Smooth muscle cell of the brain vasculature (primary cell): ENCODE measurements at regions not wholly inside any gene's neighbourhood (a gene's known extent, or its start where the extent isn't known, plus 50 kb on each side); places are given as distances from the start of the nearest gene placed in this dataset.
"Not testable (repeated sequence)": the region's sequence is repeated elsewhere in the genome, so short reads cannot be mapped to it uniquely, and the experiment has no call there.

ENCODE experiments used
- DNase-seq: peaks from one replicate; pipeline ENCODE4 v3.0.0-alpha.2; 2012; ENCODE audit warnings: low read depth, low spot score

DNA sequence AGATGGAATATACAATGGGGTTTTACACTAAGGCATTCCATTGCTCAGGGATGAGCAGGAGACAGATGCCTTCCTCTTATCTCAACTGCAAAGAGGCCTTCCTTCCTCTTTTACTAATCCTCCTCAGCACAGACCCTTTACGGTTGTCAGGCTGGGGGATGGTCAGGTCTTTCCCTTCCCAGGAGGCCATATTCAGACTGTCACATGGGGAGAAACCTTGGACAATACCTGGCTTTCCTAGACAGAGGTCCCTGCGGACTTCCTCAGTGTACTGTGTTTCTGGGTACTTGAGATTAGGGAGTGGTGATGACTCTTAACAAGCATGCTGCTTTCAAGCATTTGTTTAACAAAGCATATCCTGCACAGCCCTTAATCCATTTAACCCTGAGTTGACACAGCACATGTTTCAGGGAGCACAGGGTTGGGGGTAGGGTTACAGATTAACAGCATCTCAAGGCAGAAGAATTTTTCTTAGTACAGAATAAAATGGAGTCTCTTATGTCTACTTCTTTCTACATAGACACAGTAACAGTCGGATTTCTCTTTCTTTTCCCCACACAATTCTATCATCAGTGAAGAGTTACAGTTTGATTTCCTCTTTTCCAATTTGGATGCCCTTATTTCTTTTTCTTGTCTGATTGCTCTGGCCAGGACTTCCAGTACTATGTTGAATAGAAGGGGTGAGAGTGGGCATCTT lies 737.1 kb downstream of the TRHDE start:
- DNase-seq = not testable (repeated sequence)

DNA sequence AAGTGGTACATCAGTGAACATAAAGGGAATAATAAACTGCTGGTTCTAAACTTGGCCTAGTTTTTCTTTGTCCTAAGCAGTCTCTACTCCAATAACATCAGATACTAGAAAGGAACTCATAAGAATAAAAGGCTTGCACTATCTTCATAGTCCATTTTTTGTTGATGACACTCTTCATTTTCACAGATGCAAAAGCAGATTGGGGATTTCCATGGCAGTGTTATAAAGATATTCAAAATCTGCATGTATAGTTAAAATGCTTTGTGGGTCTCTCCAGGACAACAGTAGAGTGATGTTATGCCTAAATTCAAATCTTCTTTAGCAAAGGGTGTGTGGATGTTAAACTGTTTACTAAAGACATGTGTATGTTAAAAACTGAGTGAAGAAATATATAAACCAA lies 745.8 kb downstream of the TRHDE start:
- no peak for DNase-seq

DNA sequence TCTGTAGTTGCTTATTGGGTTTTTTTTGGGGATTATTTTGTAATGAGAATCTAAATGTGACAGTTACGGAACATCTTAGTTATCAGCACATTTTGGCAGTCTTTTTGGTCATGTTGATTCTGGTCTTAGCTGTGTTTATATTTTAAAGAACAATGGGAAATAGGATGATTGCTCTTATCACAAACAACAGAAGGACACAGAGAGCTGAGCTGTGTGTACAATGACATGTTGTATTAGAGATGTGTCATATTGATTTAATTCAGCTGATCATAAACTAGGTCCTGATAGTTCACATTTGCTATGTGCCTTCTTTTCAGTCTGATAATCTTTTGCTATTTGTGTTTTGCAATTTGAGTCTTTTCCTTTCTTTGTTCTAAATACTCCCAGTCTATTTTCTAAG lies 781.7 kb downstream of the TRHDE start:
- DNase-seq = no peak

DNA sequence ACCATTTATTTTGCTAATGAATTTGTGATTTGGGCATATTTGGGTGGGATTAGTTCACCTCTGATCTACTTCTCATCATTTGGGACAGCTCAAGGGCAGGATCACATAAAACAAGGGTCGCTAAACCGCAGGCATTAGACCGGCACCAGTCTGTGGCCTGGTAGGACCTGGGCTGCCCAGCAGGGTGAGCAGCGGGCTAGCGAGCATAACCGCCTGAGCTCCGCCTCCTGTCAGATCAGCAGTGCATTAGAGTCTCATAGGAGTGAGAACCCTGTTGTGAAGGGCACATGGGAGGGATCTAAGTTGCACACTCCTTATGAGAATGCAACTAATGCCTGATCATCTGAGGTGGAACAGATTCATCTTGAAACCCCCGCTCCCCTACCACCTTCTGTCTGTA lies 785.3 kb downstream of the TRHDE start:
- no peak for DNase-seq

DNA sequence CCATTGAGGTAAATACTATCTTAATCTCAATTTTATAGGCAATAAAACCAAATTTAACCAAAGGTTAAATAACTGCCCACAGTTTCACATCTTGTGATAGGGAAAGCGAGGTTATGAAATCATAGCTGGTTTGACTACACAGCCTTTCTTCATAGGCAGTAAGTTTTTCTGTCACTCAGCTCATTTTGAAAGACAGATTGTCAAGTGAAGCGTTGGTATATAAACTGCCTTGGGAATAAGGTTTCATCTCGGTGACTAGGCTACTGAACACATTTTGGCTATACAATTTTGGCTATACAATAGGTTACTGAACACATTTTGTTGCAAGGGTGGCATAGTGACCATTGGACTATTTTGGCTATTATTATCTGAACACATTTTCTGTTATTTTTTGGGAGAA lies 793.7 kb downstream of the TRHDE start:
- DNase-seq = no peak

DNA sequence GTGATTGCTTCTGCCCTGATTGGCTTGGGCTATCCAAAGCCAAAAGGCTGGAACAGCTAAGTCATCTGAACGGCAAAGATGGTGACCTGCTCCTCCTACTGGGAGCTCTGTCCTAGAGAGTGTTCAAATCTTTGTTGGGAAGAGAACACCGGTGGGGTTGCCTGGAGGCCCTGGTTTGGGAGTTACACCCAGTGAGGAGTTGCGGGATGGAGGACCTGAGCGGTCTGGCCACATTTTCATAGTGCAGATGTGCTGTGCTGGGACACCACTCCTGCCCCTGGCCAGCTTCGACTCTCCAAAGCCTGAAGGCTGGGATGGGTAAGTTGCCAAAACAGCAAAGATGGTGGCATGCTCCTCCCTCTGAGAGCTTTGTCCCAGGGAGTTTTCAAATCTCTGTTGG lies 795.4 kb downstream of the TRHDE start:
- DNase-seq = no peak

DNA sequence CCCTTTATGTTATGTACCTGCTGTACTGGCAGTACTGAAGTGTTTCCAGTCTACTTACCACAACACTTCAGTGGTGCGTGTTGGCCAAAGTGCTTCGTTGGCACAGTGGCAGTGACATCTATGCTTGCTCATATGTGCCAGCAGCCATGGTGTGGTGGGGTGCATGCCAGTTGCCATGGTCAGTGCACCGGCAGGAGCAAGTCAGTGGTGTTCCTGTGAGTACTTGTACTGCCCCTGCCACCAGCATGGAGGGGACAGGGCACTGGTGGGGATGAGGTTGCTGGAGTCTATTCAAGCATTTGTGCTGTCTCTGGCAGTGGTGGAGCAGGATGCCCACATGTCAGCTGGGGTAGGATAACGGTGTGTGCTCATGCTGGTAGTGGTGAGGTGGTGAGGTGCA lies 800.0 kb downstream of the TRHDE start:
- no peak for DNase-seq

DNA sequence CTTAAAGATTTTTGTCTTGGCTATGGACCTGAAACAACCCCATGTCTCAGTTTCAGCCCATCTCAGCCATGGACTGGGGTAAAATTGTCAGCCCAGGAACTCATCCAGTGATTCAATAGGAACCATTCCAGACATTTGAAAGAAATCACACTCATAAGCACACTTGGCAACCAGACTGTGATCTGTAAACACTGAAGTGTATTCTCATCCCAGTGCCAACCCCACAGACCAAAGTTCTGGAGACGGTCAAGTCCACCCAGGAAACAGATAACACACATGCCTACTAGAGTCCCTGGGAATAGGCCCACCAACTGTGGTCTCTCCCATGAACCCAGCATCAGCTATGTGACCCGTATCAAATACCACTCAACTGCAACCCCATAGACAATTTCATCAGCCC lies 804.6 kb downstream of the TRHDE start:
- DNase-seq = no peak

DNA sequence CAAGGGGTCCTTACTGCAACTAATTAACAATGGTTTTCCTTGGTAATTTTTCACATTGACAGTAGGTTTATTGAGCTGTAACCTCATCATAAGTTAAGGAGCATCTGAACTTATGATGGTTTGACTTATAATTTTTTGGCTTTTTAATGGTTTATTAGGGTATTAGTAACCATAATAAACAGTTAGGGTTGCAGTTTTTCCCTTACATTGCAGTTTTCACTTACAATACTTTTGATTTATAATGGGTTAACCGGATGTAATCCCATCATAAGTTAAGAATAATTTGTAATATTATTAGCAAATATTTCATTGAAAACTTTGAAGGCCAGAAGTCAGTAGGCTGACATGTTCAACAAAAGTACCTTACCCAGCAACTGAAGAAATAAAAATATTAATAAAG lies 811.6 kb downstream of the TRHDE start:
- no peak for DNase-seq

DNA sequence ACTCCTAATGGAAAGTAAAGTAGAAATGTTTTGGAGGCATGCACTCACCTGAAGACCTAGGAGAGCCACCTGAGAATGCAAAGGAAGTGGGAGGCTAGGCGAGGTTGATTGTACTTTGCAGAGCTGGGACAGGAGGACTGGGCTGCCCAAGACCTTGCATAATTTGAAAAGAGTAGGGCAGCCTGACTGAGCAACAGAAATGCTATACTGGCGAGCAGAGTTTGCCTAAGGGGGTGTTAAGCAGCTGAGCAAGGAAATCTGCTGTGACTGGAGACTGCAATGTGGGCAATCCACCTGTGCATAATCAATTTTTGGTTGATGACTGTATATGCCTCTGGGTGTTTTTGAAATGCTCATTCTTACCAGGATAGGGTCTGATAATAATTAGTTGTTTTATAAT lies 834.1 kb downstream of the TRHDE start:
- DNase-seq = no peak

DNA sequence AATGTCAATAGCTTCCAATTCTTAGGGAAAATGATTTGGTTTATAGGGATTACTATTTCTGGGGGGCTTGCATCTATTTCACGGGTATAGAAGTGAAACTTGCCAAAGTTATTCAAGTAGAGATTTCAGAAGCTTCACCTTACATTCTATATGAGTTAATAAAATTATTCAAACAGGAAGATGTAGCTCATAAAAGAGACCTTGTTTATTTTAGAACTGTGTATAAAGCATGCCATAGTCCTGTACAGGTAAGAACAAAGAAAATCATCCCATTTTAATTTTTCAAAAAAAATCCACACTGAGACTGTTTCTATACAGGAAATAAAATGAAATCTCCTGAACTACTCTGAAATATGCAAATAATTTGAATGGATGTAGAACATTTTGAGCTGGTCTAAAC lies 834.7 kb downstream of the TRHDE start:
- no peak for DNase-seq

DNA sequence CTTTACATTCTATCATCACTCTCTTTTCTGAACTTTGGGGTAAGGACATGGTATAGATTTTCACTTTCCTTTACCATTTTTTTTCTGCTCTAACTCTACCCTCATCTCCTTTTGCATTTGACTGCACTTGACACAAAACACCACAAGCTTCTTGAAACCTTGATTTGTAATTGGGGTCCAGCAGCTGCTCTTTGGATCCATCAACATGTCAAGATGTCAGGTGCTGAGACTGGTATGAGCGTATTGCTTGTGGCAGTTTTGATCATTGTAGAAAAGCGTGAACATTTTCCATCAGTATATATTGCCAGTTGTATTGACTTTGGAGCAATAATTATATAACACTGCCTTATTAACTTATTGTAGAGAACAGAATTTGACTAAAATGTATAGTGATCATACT lies 838.6 kb downstream of the TRHDE start:
- no peak for DNase-seq

DNA sequence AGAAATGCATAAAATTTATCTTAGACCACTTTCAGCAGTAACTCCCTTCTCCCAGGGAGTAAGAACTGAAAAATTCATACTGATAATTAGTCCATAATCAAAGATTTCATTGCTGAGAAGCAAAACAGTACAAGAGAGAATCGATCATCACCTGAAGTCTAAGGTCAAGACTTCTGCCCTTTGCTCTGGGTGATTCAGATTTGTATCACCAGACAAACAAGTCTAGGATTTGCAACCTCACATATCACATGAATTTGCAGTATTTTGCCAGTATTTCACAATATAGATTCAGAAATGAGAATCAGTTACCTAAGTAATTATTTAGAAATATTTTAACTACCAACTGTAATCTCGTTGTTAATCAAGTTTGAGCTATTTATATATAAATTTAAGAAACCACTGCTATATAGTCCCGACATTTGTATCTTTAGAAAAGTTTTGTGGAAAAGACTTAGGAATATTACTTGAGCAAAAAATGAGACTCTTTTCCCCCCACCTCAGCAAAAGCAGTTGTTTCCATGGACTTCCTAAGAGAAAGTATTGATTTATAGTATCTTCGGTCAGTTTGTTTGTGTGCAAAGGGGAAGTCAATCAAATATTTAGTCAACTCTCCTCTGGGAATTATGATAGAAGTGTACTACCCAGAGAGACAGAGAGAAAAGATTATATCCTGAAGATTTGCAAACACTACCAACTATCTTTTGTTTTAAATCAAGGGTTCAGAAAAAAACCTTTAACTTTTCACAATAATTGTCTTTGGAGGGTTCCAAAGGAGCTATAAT lies 840.1 kb downstream of the TRHDE start:
- no peak for DNase-seq

DNA sequence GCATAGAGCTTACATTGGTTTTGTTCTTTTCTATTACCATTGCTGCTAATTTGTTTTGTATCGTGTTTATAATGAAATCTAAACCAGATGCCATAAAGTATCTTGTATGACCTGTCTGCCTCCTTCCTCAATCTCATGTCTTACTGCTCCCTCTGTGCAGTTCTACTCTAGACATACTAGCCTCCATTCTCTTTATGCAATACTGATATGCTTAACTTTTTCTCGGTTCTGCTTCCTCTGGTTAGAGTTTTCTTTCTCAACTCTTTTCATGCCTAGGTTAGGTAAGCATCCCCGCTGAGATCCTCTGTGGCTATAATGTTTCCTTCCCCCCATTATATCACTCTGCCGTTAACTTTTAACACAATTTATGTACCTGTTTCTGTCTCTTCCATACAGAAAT lies 852.3 kb downstream of the TRHDE start:
- DNase-seq = no peak

DNA sequence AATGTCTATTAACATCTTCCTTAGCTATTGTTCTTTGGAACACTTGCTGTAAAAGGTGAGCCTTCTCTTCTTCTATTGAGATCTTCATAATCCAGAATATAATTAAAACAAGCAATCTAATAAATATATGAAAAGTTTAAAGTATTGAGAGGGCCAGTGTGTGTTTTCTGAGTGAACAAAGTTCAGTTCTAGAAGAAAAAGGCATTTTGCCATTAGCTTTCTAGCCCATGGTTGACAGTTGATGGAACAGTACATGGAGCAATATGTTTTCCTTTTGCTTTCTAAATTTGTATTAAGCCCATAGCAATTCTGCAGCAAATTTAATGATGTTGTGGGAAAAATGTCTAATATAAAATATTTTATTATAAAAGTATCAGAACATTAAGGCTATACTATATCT lies 853.0 kb downstream of the TRHDE start:
- no peak for DNase-seq

DNA sequence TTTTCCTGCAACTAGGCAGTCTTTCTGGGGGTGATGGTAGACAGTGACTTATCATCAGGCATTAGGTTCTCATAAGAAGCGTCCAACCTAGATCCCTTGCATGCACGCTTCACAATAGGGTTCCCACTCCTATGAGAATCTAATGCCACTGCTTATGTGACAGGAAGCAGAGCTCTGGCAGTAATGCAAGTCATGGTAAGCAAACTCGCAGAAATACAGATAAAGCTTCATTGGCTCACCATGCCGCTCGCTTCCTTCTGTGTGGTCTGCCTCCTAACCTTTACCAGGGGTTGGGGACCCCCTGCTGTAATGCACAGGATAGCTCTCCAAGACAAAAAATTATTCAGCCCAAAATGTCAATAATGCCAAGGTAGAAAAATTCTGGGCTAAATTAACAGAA lies 864.2 kb downstream of the TRHDE start:
- DNase-seq = no peak

DNA sequence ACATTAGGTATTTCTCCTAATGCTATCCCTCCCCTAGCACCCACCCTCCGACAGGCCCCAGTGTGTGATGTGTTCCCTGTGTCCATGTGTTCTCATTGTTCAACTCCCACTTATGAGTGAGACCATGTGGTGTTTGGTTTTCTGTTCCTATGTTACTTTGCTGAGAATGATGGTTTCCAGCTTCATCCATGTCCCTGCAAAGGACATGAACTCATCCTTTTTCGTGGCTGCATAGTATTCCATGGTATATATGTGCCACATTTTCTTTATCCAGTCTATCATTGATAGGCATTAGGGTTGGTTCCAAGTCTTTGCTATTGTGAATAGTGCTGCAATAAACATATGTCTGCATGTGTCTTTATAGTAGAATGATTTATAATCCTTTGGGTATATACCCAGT lies 867.5 kb downstream of the TRHDE start:
- DNase-seq = not testable (repeated sequence)

DNA sequence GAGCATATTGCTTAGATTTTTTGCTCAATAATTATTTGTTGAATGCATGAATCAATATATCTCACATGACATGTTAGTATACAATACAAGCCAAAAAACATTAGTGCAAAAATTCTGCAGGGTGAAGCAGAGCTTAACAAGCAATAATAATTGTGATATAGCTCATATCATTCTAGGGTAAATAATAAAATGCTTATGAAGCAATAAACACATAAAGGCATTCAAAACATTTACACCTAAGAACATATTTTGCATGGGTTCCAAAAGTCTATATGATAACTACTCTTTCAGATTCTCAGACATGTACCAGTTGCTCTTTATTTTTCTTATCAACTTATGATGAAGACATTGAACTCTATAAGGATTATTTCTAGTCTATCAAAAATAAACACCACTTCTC lies 886.2 kb downstream of the TRHDE start:
- DNase-seq = no peak

DNA sequence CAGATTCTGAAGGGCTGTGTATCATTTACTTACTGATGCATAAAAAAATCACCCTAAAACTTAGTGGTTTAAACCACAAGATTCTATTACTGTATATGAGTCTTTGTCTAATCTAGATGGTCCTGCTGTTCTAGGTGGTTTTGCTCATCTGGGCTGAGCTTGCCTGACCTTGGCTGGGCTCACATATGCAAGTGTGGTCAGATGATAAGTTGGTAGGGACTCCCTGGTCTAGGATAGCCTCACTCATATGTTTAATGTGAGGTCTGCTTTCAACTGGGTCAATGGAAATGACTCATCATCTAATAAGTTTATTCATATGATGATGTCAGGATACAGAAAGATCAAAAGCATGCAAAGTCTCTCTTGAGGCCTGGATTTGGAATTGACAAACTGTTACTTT lies 887.8 kb downstream of the TRHDE start:
- no peak for DNase-seq

DNA sequence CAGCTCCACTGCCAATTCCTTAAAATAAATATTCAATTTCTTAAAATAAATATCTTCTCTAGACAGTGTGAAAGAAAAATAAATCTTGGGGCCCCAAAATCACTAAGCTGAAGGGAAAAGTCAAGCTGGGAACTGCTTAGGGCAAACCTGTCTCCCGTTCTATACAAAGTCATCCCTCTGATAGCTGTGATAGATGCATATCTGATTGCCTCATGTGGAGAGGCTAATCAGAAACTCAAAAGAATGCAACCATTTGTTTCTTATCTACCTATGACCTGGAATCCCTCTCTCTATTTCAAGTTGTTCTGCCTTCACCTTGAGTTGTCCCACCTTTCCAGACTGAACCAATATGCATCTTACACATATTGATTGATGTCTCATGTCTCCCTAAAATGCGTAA lies 889.8 kb downstream of the TRHDE start:
- DNase-seq = no peak

DNA sequence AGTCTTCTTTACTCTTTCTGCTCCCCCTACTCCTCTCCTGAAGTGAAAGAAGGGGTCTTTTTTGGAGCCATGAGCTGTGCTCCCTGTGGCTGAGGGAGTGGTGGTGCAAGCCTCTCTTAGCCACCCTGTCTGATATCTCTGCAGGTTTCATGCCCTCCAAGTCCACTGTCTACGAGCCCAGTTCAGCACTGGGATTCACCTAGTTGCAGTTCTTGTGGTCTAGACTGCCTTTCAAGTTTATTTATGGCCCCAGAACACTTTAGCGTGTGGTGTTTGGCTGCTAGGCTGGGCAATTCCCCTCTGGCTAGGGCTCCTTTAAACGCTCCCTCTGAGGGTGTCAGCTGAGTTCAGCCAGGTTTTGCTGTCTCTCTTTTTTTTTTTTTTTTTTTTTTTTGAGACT lies 908.6 kb downstream of the TRHDE start:
- no peak for DNase-seq

DNA sequence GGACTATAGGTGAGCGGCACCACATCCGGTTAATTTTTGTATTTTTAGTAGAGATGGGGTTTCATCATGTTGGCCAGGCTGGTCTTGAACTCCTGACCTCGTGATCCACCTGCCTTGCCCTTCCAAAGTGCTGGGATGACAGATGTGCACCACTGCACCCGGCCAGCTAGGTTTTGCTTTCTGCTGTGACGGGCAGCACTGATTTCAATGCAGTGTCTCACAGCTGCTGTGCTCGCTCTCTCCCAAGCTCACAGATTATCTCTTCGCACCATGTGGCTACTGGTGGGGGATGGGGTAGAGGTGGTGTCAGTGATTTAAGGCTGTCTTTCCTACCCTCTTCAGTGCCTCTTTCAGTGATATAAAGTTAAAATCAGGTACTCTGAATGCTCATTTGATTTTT lies 909.1 kb downstream of the TRHDE start:
- no peak for DNase-seq

DNA sequence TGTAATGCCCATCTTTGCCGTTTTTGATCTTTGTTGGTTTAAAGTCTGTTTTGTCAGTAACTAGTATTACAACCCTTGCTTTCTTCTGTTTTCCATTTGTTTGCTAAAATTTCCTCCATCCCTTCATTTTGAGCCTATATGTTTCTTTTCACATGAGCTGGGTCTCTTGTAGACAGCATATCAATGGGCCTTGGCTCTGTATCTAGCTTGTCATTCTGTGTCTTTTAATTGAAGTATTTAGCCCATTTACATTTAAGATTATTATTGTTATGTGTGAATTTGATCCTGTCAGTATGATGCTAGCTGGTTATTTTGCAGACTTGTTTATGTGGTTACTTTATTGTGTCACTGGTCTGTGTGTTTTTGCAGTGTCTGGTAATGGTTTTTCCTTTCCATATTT lies 913.2 kb downstream of the TRHDE start:
- DNase-seq = no peak

DNA sequence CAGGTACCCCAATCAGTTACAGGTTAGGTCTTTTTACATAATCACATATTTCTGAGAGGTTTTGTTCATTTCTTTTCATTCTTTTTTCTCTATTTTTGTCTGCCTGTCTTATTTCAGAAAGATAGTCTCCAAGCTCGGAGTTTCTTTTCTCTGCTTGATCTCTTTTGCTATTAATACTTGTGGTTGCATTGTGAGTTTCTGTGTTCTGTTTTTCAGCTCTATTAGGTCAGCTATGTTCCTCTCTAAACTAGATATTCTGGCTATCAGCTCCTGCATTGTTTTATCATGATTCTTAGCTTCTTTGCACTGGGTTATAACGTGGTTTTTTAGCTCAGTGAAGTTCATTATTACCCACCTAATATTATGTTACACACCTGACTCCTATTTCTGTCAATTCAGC lies 914.1 kb downstream of the TRHDE start:
- DNase-seq = no peak
